Ascending aorta (tissue), 2 donors: ENCODE measurements at regions not wholly inside any gene's neighbourhood (a gene's known extent, or its start where the extent isn't known, plus 50 kb on each side); places are given as distances from the start of the nearest gene placed in this dataset.
"Not testable (repeated sequence)": the region's sequence is repeated elsewhere in the genome, so short reads cannot be mapped to it uniquely, and the experiment has no call there.

Experiments
- DNase-seq, 2 donors: peaks; one replicate each; pipeline ENCODE4 v3.0.0-alpha.2; 2019; ENCODE audit warnings: low spot score in 2 of 2
- H3K27ac ChIP-seq, 2 donors: fragments of 200-600 bp; sonication (generic); one replicate each; pipeline ENCODE4 v1.5.1; 2016 to 2017; ENCODE audit warnings: mild to moderate bottlenecking in 1 of 2
- H3K27me3 ChIP-seq: fragments of 200-600 bp; sonication (generic); one replicate; pipeline ENCODE4 v1.5.1; 2017
- H3K36me3 ChIP-seq, 2 donors: fragments of 200-600 bp; sonication (generic); one replicate each; pipeline ENCODE4 v1.5.1; 2016
- H3K4me1 ChIP-seq, 2 donors: fragments of 200-600 bp; sonication (generic); one replicate each; pipeline ENCODE4 v1.5.1; 2016 to 2017; ENCODE audit warnings: mild to moderate bottlenecking in 1 of 2
- H3K4me3 ChIP-seq, 2 donors: fragments of 200-600 bp; sonication (generic); one replicate each; pipeline ENCODE4 v1.5.1; 2016 to 2017; ENCODE audit warnings: mild to moderate bottlenecking in 1 of 2
- H3K9me3 ChIP-seq, 2 donors: fragments of 200-600 bp; sonication (generic); one replicate each; pipeline ENCODE4 v1.5.1; 2016
- CTCF ChIP-seq, 3 experiments: fragments of 200-600 bp in 2 of 3; fragments of 450-650 bp in 1 of 3; sonication (generic) in 2 of 3; IDR thresholded peaks; one replicate each; pipeline ENCODE4 v1.5.1; 2016 to 2019; ENCODE audit warnings: antibody characterized with exemption in 3 of 3, mild to moderate bottlenecking in 1 of 3, moderate library complexity in 1 of 3
- intact Hi-C: fragments of 100-400 bp; cut with DNase I; formaldehyde crosslinking; loops from one replicate; pipeline ENCODE4 v1.15.1; 2023

GRCh38 chr7:131057015-131057793, 270.5 kb upstream of the MKLN1 start:
- no peak for TF ChIP-seq CTCF (IDR thresholded peaks at IDR 0.05)
- no peaks in the 10 kb centered on the region for H3K9me3 ChIP-seq
- H3K4me3 ChIP-seq: no peak overlapping the region
- H3K27me3 ChIP-seq: no peaks in the 10 kb centered on the region
- peaks cover 0 to 10% of the 10 kb centered on the region in 2 donors for H3K36me3 ChIP-seq
- DNase-seq: no peak
- intact Hi-C loops: no loop called here
- peak overlapping the region; percentile 60 to 64 for H3K27ac ChIP-seq
- peaks cover 4 to 26% of the 10 kb centered on the region in 2 donors for H3K4me1 ChIP-seq

GRCh38 chr7:131057794-131058070, 269.9 kb upstream of the MKLN1 start:
- no peak overlapping the region for H3K4me3 ChIP-seq
- H3K27me3 ChIP-seq: no peaks in the 10 kb centered on the region
- intact Hi-C loops: no loop called here
- no peak for DNase-seq
- peaks cover 0 to 24% of the 10 kb centered on the region in 2 donors for H3K4me1 ChIP-seq
- peaks cover 0 to 10% of the 10 kb centered on the region in 2 donors for H3K36me3 ChIP-seq
- no peak for TF ChIP-seq CTCF (IDR thresholded peaks at IDR 0.05)
- H3K9me3 ChIP-seq: no peaks in the 10 kb centered on the region
- peak overlapping the region; percentile 2 to 60 for H3K27ac ChIP-seq

GRCh38 chr7:131058561-131059288, 269.0 kb upstream of the MKLN1 start:
- H3K4me3 ChIP-seq, intact Hi-C loops, H3K36me3 ChIP-seq, DNase-seq, H3K27ac ChIP-seq, H3K9me3 ChIP-seq, H3K27me3 ChIP-seq: not testable (repeated sequence)
- H3K4me1 ChIP-seq: peaks cover 0 to 23% of the 10 kb centered on the region in 2 donors

GRCh38 chr7:131059401-131059800, 268.3 kb upstream of the MKLN1 start:
- intact Hi-C loops, H3K27me3 ChIP-seq, H3K27ac ChIP-seq, H3K9me3 ChIP-seq, H3K36me3 ChIP-seq, H3K4me3 ChIP-seq, DNase-seq: not testable (repeated sequence)
- H3K4me1 ChIP-seq: peaks cover 0 to 23% of the 10 kb centered on the region in 2 donors

- Histone ChIP-seq H3K9me3 (no peaks in the 10 kb centered on the region), H3K27me3 (no peaks in the 10 kb centered on the region), H3K4me3 (no peak overlapping the region), H3K36me3 (peaks cover 0 to 6% of the 10 kb centered on the region in 2 donors), H3K4me1 (peaks cover 0 to 16% of the 10 kb centered on the region in 2 donors), H3K27ac (no peak overlapping the region)
- TF ChIP-seq CTCF (IDR thresholded peaks at IDR 0.05): no peak
- DNase-seq: no peak
- intact Hi-C loops: no loop called here
Observed at GRCh38 chr7:131061158-131061557, 266.5 kb upstream of the MKLN1 start.

- H3K36me3 ChIP-seq: peaks cover 0 to 6% of the 10 kb centered on the region in 2 donors
- peaks cover 0 to 12% of the 10 kb centered on the region in 2 donors for H3K4me1 ChIP-seq
- no peak for DNase-seq
- intact Hi-C loops: no loop called here
- H3K9me3 ChIP-seq: no peaks in the 10 kb centered on the region
- H3K27ac ChIP-seq: no peak overlapping the region
- no peak overlapping the region for H3K4me3 ChIP-seq
- H3K27me3 ChIP-seq: no peaks in the 10 kb centered on the region
- no peak for TF ChIP-seq CTCF (IDR thresholded peaks at IDR 0.05)
Observed at GRCh38 chr7:131061818-131062217, 265.9 kb upstream of the MKLN1 start.
